ENCODE measurements at regions not wholly inside any gene's neighbourhood (a gene's known extent, or its start where the extent isn't known, plus 50 kb on each side); places are given as distances from the start of the nearest gene placed in this dataset.

- TF ChIP-seq CTCF (IDR thresholded peaks at IDR 0.05; ENCODE audit: insufficient read depth, low read depth, low read length, missing control alignments) = no peak
- no peak overlapping the region for H3K4me3 ChIP-seq (ENCODE audit: low read depth, low read length)
- DNase-seq (ENCODE audit: low read depth) = no peak
Measured at GRCh38 chr5:68528821-68529273, 313.3 kb downstream of the PIK3R1 start.

GRCh38 chr5:68529581-68529980, 314.0 kb downstream of the PIK3R1 start:
- DNase-seq (ENCODE audit: low read depth) = no peak
- no peak for TF ChIP-seq CTCF (IDR thresholded peaks at IDR 0.05; ENCODE audit: insufficient read depth, low read depth, low read length, missing control alignments)

GRCh38 chr5:68531970-68532369, 316.4 kb downstream of the PIK3R1 start:
- no peak for TF ChIP-seq CTCF (IDR thresholded peaks at IDR 0.05; ENCODE audit: insufficient read depth, low read depth, low read length, missing control alignments)
- no peak for DNase-seq (ENCODE audit: low read depth)
- no peak overlapping the region for H3K4me3 ChIP-seq (ENCODE audit: low read depth, low read length)

More at GRCh38 chr5:68529581-68529980, 314.0 kb downstream of the PIK3R1 start:
- H3K4me3 ChIP-seq (ENCODE audit: low read depth, low read length) = no peak overlapping the region

- TF ChIP-seq CTCF (IDR thresholded peaks at IDR 0.05; ENCODE audit: insufficient read depth, low read depth, low read length, missing control alignments) = no peak
- no peak overlapping the region for H3K4me3 ChIP-seq (ENCODE audit: low read depth, low read length)
- DNase-seq (ENCODE audit: low read depth) = no peak
Measured at GRCh38 chr5:68533051-68533450, 317.5 kb downstream of the PIK3R1 start.

GRCh38 chr5:68533571-68534084, 318.1 kb downstream of the PIK3R1 start:
- TF ChIP-seq CTCF (IDR thresholded peaks at IDR 0.05; ENCODE audit: insufficient read depth, low read depth, low read length, missing control alignments) = no peak
- H3K4me3 ChIP-seq (ENCODE audit: low read depth, low read length) = no peak overlapping the region
- DNase-seq (ENCODE audit: low read depth) = no peak

- TF ChIP-seq CTCF (IDR thresholded peaks at IDR 0.05; ENCODE audit: insufficient read depth, low read depth, low read length, missing control alignments) = no peak
- no peak for DNase-seq (ENCODE audit: low read depth)
- H3K4me3 ChIP-seq (ENCODE audit: low read depth, low read length) = no peak overlapping the region
Measured at GRCh38 chr5:68534131-68534940, 318.8 kb downstream of the PIK3R1 start.
